RWPE1 (cell line): ENCODE measurements at regions not wholly inside any gene's neighbourhood (a gene's known extent, or its start where the extent isn't known, plus 50 kb on each side); places are given as distances from the start of the nearest gene placed in this dataset.
"Not testable (repeated sequence)": the region's sequence is repeated elsewhere in the genome, so short reads cannot be mapped to it uniquely, and the experiment has no call there.

Experiments used
- CTCF ChIA-PET: fragments of 350-600 bp; sonication (Branson Sonifier 250); formaldehyde crosslinking; extraction: SDS; loops from one replicate; lab custom pipeline; 2021; lab: Yijun Ruan, JAX
- POLR2A ChIA-PET: fragments of 400-600 bp; formaldehyde crosslinking; extraction: SDS; loops from one replicate; lab custom pipeline; 2020; ENCODE audit warnings: antibody characterized with exemption; ENCODE audit not compliant: low non-redundant PET; lab: Yijun Ruan, JAX
- DNase-seq: peaks from one replicate; pipeline ENCODE4 v3.0.0; 2012; ENCODE audit warnings: low spot score
- H3K27ac ChIP-seq: fragments of 450-650 bp; 2 replicates; pipeline ENCODE4 v1.5.1; 2017
- TF ChIP-seq, protein P1 (sequence below): fragments of 450-650 bp; conservative IDR thresholded peaks from 2 replicates; pipeline ENCODE4 v1.5.1; 2017; ENCODE audit warnings: low read depth, mild to moderate bottlenecking

DNA sequence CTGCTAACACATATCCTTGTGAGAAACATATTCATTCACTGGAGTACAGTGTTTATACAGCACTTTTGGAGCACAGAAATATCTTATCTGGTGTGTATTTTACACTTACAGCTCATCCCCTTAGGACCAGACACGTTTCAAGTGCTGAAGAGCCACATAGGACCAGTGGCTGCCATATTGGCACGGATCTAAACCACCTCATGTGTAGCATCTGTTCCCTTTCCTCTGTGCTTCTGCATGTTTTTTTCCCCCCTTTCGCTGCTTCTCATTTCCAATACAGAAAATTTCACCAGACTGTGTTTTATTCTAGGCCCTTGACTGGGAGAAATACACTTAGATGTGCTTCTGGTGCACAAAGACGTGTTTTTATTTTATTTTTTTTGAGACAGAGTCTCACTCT is 69.7 kb upstream of the RBMX start:
- ChIA-PET CTCF (interaction anchor here (0.6 kb wide), 1 partner anchor 25 kb away, joined by 3 read pairs; no protein-coding TSS in a partner anchor), POLR2A (no interaction called here)
- DNase-seq: no peak
- H3K27ac ChIP-seq: no peak overlapping the region
- TF ChIP-seq, protein P1, sequence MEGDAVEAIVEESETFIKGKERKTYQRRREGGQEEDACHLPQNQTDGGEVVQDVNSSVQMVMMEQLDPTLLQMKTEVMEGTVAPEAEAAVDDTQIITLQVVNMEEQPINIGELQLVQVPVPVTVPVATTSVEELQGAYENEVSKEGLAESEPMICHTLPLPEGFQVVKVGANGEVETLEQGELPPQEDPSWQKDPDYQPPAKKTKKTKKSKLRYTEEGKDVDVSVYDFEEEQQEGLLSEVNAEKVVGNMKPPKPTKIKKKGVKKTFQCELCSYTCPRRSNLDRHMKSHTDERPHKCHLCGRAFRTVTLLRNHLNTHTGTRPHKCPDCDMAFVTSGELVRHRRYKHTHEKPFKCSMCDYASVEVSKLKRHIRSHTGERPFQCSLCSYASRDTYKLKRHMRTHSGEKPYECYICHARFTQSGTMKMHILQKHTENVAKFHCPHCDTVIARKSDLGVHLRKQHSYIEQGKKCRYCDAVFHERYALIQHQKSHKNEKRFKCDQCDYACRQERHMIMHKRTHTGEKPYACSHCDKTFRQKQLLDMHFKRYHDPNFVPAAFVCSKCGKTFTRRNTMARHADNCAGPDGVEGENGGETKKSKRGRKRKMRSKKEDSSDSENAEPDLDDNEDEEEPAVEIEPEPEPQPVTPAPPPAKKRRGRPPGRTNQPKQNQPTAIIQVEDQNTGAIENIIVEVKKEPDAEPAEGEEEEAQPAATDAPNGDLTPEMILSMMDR: no peak

DNA sequence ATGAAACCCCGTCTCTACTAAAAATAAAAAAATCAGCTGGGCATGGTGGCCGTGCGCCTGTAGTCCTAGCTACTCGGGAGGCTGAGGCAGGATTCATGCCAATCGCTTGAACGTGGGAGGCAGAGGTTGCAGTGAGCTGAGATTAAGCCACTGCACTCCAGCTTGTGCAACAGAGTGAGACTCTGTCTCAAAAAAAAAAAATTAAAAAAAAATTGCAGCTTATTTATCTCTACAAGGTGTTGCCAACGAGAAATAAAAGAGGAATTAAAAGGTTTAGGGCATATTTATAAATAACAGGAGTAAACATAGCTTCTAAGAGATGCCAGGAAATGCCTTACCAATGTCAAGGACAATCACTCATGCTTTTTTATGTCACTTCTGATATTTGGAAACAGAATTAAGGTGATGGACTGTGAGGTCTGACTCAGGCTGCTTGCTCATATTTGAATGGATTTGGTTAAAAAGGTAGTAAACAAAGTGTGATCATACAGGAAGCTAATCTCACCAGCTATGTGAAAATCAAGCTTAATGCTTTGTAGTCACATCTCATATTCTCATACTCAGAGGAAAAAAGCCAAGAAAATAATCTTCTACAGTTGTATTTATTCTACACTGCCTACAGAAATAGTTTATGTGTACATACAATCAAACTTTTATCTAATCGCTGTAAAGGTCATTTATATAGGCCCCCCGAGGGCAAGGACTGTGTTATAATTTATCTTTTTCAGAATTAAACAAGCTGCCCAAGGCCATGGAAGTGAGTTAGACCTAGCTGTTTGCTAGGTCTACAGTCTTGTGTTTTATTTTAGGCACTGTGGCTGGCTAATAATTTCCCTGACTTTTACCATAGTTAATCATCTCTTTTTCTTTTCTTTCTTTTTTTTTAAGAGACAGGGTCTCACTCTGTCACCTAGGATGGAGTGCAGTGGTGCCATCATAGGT is 61.1 kb upstream of the RBMX start:
- ChIA-PET CTCF (no interaction called here), POLR2A (no interaction called here)

DNA sequence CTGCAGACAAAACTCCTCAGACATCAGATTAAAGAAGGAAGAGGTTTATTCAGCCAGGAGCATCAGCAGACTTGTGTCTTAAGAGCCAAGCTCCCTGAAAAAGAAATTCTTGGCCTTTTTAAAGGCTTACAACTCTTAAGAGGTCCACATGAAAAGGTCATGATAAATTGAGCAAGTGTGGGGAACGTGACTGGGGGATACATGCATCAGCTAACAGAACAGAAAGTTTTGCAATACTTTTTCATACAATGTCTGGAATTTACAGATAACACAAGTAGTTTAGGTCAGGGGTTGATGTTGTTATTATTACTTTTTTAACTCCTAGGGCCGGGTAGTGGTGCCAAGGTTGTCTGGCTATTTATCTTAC is 55.6 kb upstream of the RBMX start:
- ChIA-PET POLR2A (no interaction called here), CTCF (no interaction called here)
- DNase-seq: no peak
- TF ChIP-seq, protein P1: no peak
- H3K27ac ChIP-seq: no peak overlapping the region

More for the DNA sequence above, 61.1 kb upstream of the RBMX start:
- TF ChIP-seq, protein P1: no peak
- DNase-seq: no peak
- no peak overlapping the region for H3K27ac ChIP-seq

DNA sequence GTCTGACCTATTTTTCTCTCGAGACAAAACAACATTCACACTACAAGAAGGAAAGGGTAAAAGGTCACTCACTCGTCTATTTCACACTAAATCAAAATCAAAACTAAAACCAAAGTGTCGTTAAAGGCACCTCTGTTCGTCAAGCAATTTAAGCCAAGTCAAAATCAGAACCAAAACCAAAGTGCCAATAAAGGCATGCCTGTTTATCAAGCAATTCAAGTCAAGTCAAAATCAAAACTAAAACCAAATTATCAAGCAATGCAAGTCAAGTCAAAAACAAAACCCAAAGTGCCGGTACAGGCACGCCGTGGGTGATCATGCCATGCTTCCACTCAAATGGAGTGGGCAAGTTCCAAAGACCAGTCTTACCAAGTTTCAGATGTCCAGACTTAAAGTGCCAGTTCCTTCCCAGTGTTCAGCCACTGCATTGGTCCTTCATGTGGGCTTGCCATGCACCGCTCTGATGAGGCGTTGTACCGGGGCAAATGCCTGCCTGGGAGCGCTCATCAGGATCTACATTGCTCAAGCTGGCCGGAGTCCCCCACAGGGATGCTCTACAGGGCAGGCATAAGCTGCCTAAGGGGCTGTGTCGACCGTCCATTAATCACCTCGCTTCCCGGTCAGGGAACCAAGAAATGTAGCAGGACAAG is 55.1 kb upstream of the RBMX start:
- CTCF ChIA-PET, H3K27ac ChIP-seq: not testable (repeated sequence)

DNA sequence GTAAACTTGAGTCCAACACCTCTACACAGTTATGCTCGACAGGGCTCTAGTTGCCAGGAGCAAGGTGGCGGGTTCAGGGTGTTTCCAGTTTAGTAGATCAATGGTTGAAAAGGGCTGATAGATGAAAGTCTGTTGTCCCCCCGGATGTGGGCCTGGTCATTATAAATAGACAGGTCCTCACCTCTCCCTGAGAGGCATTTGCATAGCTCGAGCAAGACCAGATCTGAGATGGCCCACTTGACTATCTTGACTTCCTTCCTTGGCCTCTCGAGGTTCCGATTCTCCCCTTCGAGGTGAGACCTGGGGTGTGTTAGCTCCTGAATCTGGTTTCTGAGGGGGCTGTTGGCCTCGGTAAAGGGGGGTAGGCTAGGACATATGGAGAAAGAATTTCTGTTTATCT is 54.1 kb upstream of the RBMX start:
- POLR2A ChIA-PET, H3K27ac ChIP-seq, DNase-seq, CTCF ChIA-PET: not testable (repeated sequence)

More for the DNA sequence above, 55.1 kb upstream of the RBMX start:
- POLR2A ChIA-PET, DNase-seq: not testable (repeated sequence)

DNA sequence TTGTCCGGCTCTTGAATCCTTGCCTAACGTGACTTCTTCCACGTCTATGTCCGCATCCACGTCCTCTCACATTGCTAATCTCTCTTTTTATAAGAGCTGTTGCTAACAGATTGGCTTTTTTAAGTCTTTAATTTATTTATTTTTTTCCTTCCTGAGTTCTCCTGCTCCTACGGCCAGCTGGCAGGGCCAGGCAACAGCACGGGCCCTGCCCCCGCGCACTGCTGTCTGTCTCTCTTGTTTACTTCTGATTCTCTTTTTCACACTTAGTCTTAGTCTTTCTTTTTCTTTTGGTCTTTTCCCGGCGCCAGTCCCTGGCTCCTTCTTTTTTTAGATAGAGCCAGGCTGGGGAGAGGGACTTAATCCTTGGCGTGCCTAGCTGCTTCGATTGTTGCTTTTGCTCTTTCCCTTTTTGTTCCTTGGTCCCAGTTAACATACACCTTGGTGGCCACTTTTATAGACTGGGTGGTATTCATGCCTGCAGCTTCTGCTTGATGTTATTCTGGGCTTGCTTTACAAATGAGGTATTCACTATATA is 53.2 kb upstream of the RBMX start:
- ChIA-PET CTCF (no interaction called here), POLR2A (no interaction called here)
- no peak overlapping the region for H3K27ac ChIP-seq
- TF ChIP-seq, protein P1: no peak
- no peak for DNase-seq

DNA sequence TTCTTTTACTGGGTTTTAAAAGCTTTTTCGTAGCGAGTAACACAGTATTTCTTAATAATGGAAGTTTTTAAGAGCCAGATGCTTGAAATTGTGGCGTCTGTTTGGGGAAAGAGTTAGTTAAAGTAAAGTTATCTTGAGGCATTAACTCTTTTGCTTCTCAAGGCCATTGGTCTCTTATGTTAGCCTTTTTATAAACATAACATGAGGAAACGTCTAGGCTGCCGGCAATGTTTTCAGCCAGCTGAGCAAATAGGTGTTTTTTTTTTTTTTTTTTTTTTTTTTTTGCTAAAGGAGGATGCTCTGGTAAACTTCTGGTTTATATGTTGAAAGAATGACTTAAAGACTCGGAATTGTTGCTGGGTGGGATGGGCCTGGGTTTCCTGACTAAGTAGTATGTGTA is 51.1 kb upstream of the RBMX start:
- no peak overlapping the region for H3K27ac ChIP-seq
- DNase-seq: no peak
- POLR2A ChIA-PET: no interaction called here
- CTCF ChIA-PET: no interaction called here
- TF ChIP-seq, protein P1: no peak
